ENCODE measurements at regions not wholly inside any gene's neighbourhood (a gene's known extent, or its start where the extent isn't known, plus 50 kb on each side); places are given as distances from the start of the nearest gene placed in this dataset.

DNA sequence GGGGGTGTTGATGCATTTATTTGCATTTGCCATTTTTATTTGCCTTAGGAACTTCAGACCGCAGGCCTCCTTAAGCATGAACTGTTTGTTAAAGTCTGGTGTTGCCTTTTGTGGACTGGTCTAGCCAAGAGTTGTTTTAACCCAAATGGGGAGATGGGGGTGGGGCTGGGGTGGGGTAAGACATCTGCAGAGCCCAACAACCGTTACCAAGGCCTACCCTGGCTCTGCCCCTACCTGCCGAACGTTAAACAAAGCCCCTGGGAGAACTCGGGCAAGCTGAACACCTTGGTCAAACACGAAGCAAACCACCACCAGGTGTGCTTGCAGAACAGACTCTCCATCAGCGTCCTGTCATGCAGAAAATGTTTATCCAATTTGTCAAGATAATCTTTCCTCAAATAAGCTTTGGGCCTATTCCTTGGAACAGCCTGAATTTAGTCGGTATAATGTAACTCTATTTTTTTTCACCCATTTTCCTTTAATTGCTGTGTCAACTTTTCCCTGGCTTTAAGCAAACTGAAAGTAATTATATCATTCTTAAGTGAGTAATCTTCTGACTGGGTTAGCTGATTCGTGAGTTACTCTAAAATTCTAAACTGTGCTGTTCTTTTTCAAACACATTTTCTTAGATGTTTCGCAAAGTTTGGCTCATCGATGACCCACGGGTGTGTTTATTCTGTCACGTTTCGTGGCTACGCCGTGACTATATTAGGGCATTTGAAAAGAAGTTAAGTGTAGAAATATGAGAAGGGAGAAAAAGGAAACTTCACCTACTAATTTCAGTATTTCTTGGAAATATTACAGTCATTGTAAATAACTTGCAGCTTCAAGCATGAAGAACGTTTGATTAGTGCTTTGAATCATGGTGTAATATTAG is 127.6 kb downstream of the SOX2 start:
- Histone ChIP-seq H3K18ac (ENCODE audit: low read depth in 1 of 2, low read length in 2 of 2) (no peak overlapping the region), H2BK5ac (ENCODE audit: low read depth, low read length, poor library complexity, severe bottlenecking) (no peak overlapping the region), H3K27ac (ENCODE audit: low read length, poor library complexity, severe bottlenecking) (no peak overlapping the region), H4K91ac (ENCODE audit: low read length) (no peak overlapping the region), H3K9me3 (ENCODE audit: control insufficient read depth, low read length) (peaks cover 6% of the 10 kb centered on the region), H3K9ac (ENCODE audit: low read length) (no peak overlapping the region), H3K36me3 (ENCODE audit: control insufficient read depth in 1 of 2, insufficient read depth in 2 of 2, low read depth in 1 of 2, low read length in 2 of 2) (no peaks in the 10 kb centered on the region), H3K4ac (ENCODE audit: low read depth in 1 of 2, low read length in 2 of 2) (no peak overlapping the region), H3K4me1 (ENCODE audit: control insufficient read depth, insufficient read depth, low read depth, low read length) (peaks cover 1% of the 10 kb centered on the region), H3K4me3 (ENCODE audit: insufficient read depth in 1 of 2, low read depth in 1 of 2, low read length in 2 of 2) (no peak overlapping the region), H3K27me3 (ENCODE audit: control insufficient read depth in 1 of 2, insufficient read depth in 1 of 2, low read length in 2 of 2) (no peaks in the 10 kb centered on the region), H3K23ac (ENCODE audit: low read length in 2 of 2) (no peak overlapping the region), H2AFZ (ENCODE audit: low read depth, low read length) (no peak overlapping the region), H2BK15ac (ENCODE audit: low read depth, poor library complexity, severe bottlenecking) (no peak overlapping the region), H2AK5ac (ENCODE audit: low read length, severe bottlenecking) (no peak overlapping the region), H3K79me1 (replicated peaks; ENCODE audit: low read length, poor library complexity, severe bottlenecking) (no peaks in the 10 kb centered on the region), H3K4me2 (ENCODE audit: low read length, poor library complexity, severe bottlenecking) (no peak overlapping the region), H3K14ac (ENCODE audit: low read length in 2 of 2) (no peak overlapping the region), H2BK120ac (ENCODE audit: low read depth, low read length) (no peak overlapping the region), H4K8ac (ENCODE audit: low read length) (no peak overlapping the region), H2BK12ac (ENCODE audit: low read length in 2 of 2) (no peak overlapping the region)
- 75% methylated on average over 14 of the region's 17 CpGs for WGBS
- DNase-seq = no peak

DNA sequence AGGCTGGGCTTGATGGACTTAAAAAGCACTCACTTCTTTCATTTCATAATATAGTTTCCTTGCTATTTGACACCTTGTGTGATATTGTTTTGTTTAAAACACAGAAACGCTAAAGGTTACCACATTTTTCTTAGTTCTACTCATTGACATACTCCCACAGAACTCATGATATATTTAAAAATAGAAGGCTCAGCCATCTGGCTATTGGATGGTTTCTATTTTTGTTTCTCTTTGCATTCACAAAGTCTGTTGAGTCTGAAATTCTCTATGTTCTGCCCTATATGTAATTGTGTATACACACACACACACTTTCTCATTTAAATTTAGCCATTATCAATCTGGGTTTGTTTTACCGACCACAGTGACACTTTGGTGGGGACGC is 128.2 kb downstream of the SOX2 start:
- H3K9ac ChIP-seq (ENCODE audit: low read length) = no peak overlapping the region
- H3K9me3 ChIP-seq (ENCODE audit: control insufficient read depth, low read length) = peaks cover 6% of the 10 kb centered on the region
- WGBS = 100% methylated on average over 2 of the region's 3 CpGs
- H3K27me3 ChIP-seq (ENCODE audit: control insufficient read depth in 1 of 2, insufficient read depth in 1 of 2, low read length in 2 of 2) = no peaks in the 10 kb centered on the region
- H2AFZ ChIP-seq (ENCODE audit: low read depth, low read length) = no peak overlapping the region
- no peak overlapping the region for H2AK5ac ChIP-seq (ENCODE audit: low read length, severe bottlenecking)
- H4K8ac ChIP-seq (ENCODE audit: low read length) = no peak overlapping the region
- H2BK12ac ChIP-seq (ENCODE audit: low read length in 2 of 2) = no peak overlapping the region
- H3K14ac ChIP-seq (ENCODE audit: low read length in 2 of 2) = no peak overlapping the region
- no peaks in the 10 kb centered on the region for H3K36me3 ChIP-seq (ENCODE audit: control insufficient read depth in 1 of 2, insufficient read depth in 2 of 2, low read depth in 1 of 2, low read length in 2 of 2)
- no peak overlapping the region for H2BK15ac ChIP-seq (ENCODE audit: low read depth, poor library complexity, severe bottlenecking)
- no peak overlapping the region for H2BK120ac ChIP-seq (ENCODE audit: low read depth, low read length)
- no peak overlapping the region for H3K23ac ChIP-seq (ENCODE audit: low read length in 2 of 2)
- no peak overlapping the region for H3K4ac ChIP-seq (ENCODE audit: low read depth in 1 of 2, low read length in 2 of 2)
- H3K4me1 ChIP-seq (ENCODE audit: control insufficient read depth, insufficient read depth, low read depth, low read length) = peaks cover 1% of the 10 kb centered on the region
- H4K91ac ChIP-seq (ENCODE audit: low read length) = no peak overlapping the region
- H3K79me1 ChIP-seq (replicated peaks; ENCODE audit: low read length, poor library complexity, severe bottlenecking) = no peaks in the 10 kb centered on the region
- H3K4me3 ChIP-seq (ENCODE audit: insufficient read depth in 1 of 2, low read depth in 1 of 2, low read length in 2 of 2) = no peak overlapping the region
- no peak for DNase-seq
- H3K18ac ChIP-seq (ENCODE audit: low read depth in 1 of 2, low read length in 2 of 2) = no peak overlapping the region
- no peak overlapping the region for H3K4me2 ChIP-seq (ENCODE audit: low read length, poor library complexity, severe bottlenecking)
- no peak overlapping the region for H2BK5ac ChIP-seq (ENCODE audit: low read depth, low read length, poor library complexity, severe bottlenecking)
- H3K27ac ChIP-seq (ENCODE audit: low read length, poor library complexity, severe bottlenecking) = no peak overlapping the region

DNA sequence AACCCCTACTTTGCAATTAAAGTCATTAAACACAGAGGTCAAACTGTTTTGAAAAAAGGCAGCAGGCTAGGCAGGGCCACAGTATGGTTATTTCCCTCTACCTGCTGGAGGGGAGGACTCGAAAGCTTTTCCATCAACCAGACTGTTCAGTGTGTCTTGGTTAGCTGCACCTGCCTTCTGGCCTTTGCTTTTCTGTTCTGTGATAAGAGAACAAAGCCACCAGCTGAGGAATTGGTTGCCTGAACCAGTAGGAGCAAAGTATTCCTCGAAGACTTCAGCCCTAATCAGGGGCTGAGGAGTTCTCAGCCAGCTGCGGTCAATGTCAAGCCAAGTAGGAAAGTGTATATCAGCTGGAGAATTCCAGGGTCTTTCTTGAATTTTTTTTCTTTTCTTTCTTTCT is 132.5 kb downstream of the SOX2 start:
- Histone ChIP-seq H2BK12ac (ENCODE audit: low read length in 2 of 2) (no peak overlapping the region), H3K27ac (ENCODE audit: low read length, poor library complexity, severe bottlenecking) (no peak overlapping the region), H3K4ac (ENCODE audit: low read depth in 1 of 2, low read length in 2 of 2) (no peak overlapping the region), H2AK5ac (ENCODE audit: low read length, severe bottlenecking) (no peak overlapping the region), H4K91ac (ENCODE audit: low read length) (no peak overlapping the region), H3K9me3 (ENCODE audit: control insufficient read depth, low read length) (peaks cover 5% of the 10 kb centered on the region), H2BK15ac (ENCODE audit: low read depth, poor library complexity, severe bottlenecking) (no peak overlapping the region), H2AFZ (ENCODE audit: low read depth, low read length) (no peak overlapping the region), H3K4me1 (ENCODE audit: control insufficient read depth, insufficient read depth, low read depth, low read length) (no peaks in the 10 kb centered on the region), H3K18ac (ENCODE audit: low read depth in 1 of 2, low read length in 2 of 2) (no peak overlapping the region), H3K36me3 (ENCODE audit: control insufficient read depth in 1 of 2, insufficient read depth in 2 of 2, low read depth in 1 of 2, low read length in 2 of 2) (no peaks in the 10 kb centered on the region), H4K8ac (ENCODE audit: low read length) (no peak overlapping the region), H2BK5ac (ENCODE audit: low read depth, low read length, poor library complexity, severe bottlenecking) (no peak overlapping the region), H2BK120ac (ENCODE audit: low read depth, low read length) (no peak overlapping the region), H3K9ac (ENCODE audit: low read length) (no peak overlapping the region), H3K23ac (ENCODE audit: low read length in 2 of 2) (no peak overlapping the region), H3K4me2 (ENCODE audit: low read length, poor library complexity, severe bottlenecking) (no peak overlapping the region), H3K79me1 (replicated peaks; ENCODE audit: low read length, poor library complexity, severe bottlenecking) (no peaks in the 10 kb centered on the region), H3K27me3 (ENCODE audit: control insufficient read depth in 1 of 2, insufficient read depth in 1 of 2, low read length in 2 of 2) (no peaks in the 10 kb centered on the region), H3K14ac (ENCODE audit: low read length in 2 of 2) (no peak overlapping the region), H3K4me3 (ENCODE audit: insufficient read depth in 1 of 2, low read depth in 1 of 2, low read length in 2 of 2) (no peak overlapping the region)
- no peak for DNase-seq
- 78% methylated on average over 3 of the region's 3 CpGs for WGBS

DNA sequence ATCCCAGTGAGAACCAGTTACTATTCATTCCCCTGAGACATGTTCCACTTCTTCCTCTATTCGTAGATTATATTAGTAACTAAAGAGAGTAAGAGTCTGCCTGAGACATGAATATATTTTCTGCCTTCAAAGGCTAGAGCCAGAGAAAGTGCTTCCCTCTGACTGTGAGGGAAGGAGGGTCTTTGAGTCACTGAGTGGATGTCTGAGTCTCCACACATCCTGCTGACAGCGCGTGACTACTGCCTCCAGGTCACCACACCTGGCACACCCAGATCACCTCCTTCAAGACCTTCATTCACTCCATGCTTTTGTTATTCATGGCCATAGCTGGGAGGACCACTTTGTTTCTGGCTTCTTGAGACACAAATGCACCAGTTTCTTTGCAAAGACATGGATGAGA is 135.6 kb downstream of the SOX2 start:
- no peak overlapping the region for H3K4me3 ChIP-seq (ENCODE audit: insufficient read depth in 1 of 2, low read depth in 1 of 2, low read length in 2 of 2)
- H3K79me1 ChIP-seq (replicated peaks; ENCODE audit: low read length, poor library complexity, severe bottlenecking) = no peaks in the 10 kb centered on the region
- no peaks in the 10 kb centered on the region for H3K27me3 ChIP-seq (ENCODE audit: control insufficient read depth in 1 of 2, insufficient read depth in 1 of 2, low read length in 2 of 2)
- H3K14ac ChIP-seq (ENCODE audit: low read length in 2 of 2) = no peak overlapping the region
- H3K36me3 ChIP-seq (ENCODE audit: control insufficient read depth in 1 of 2, insufficient read depth in 2 of 2, low read depth in 1 of 2, low read length in 2 of 2) = no peaks in the 10 kb centered on the region
- no peak overlapping the region for H3K18ac ChIP-seq (ENCODE audit: low read depth in 1 of 2, low read length in 2 of 2)
- H3K4ac ChIP-seq (ENCODE audit: low read depth in 1 of 2, low read length in 2 of 2) = no peak overlapping the region
- peaks cover 5% of the 10 kb centered on the region for H3K9me3 ChIP-seq (ENCODE audit: control insufficient read depth, low read length)
- DNase-seq = no peak
- no peak overlapping the region for H2BK12ac ChIP-seq (ENCODE audit: low read length in 2 of 2)
- no peak overlapping the region for H3K23ac ChIP-seq (ENCODE audit: low read length in 2 of 2)
- no peak overlapping the region for H2BK15ac ChIP-seq (ENCODE audit: low read depth, poor library complexity, severe bottlenecking)
- 100% methylated on average over 2 of the region's 3 CpGs for WGBS
- H2BK5ac ChIP-seq (ENCODE audit: low read depth, low read length, poor library complexity, severe bottlenecking) = no peak overlapping the region
- no peak overlapping the region for H3K27ac ChIP-seq (ENCODE audit: low read length, poor library complexity, severe bottlenecking)
- no peak overlapping the region for H2AFZ ChIP-seq (ENCODE audit: low read depth, low read length)
- H2AK5ac ChIP-seq (ENCODE audit: low read length, severe bottlenecking) = no peak overlapping the region
- no peak overlapping the region for H3K9ac ChIP-seq (ENCODE audit: low read length)
- no peaks in the 10 kb centered on the region for H3K4me1 ChIP-seq (ENCODE audit: control insufficient read depth, insufficient read depth, low read depth, low read length)
- no peak overlapping the region for H3K4me2 ChIP-seq (ENCODE audit: low read length, poor library complexity, severe bottlenecking)
- no peak overlapping the region for H4K8ac ChIP-seq (ENCODE audit: low read length)
- no peak overlapping the region for H4K91ac ChIP-seq (ENCODE audit: low read length)
- H2BK120ac ChIP-seq (ENCODE audit: low read depth, low read length) = no peak overlapping the region
